ENCODE measurements at regions not wholly inside any gene's neighbourhood (a gene's known extent, or its start where the extent isn't known, plus 50 kb on each side); places are given as distances from the start of the nearest gene placed in this dataset.
"Not testable (repeated sequence)": the region's sequence is repeated elsewhere in the genome, so short reads cannot be mapped to it uniquely, and the experiment has no call there.

DNA sequence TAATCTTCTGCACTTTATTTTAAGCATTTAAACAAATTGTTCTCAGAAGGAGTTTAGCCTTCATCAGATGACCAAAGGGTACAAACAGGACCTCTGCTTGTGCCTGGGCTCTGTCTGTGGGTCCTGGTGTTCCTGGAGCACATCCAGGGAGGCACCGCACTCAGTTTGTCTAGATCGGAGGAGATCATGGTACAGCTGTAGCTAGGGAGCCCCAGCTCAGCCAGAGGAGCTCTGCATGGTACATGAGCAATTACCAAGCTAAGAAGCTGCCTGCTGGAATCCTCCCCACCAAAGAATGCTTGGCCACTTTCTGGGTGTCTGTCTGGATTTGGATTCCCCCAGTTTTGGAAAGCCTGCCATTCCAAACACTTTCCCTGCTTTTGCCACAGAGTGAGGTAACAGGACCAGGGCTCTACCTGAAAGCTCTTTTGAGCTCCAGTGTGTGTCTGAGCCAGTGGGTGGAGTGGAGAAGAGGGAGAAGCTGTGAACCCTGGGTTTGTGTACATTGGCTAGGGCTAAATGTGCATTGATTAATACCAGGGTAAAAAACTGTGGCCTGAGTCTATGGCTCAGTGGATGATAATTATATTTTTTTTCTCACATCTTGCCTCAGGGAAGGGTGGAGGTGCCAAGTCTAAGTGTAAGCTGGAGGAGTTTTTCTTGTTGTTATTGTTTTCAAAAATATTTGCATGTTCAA, 163.7 kb upstream of the IGF1 start:
- Histone ChIP-seq H3K4me2 (ENCODE audit: low read length) (no peak overlapping the region), H3K4me1 (ENCODE audit: insufficient read depth, low read length, poor library complexity, severe bottlenecking) (no peaks in the 10 kb centered on the region), H2AFZ (ENCODE audit: low read length) (no peak overlapping the region), H3K4me3 (ENCODE audit: low read depth, low read length, poor library complexity, severe bottlenecking) (no peak overlapping the region), H4K20me1 (ENCODE audit: insufficient read depth, low read length) (no peaks in the 10 kb centered on the region), H3K36me3 (ENCODE audit: insufficient read depth, low read length) (no peaks in the 10 kb centered on the region), H3K9me3 (ENCODE audit: low read length) (no peaks in the 10 kb centered on the region), H3K27ac (ENCODE audit: low read depth, low read length, poor library complexity, severe bottlenecking) (no peak overlapping the region), H3K9me2 (ENCODE audit: insufficient read depth, low read length) (no peaks in the 10 kb centered on the region), H3K79me2 (ENCODE audit: insufficient read depth, low read depth, low read length) (no peaks in the 10 kb centered on the region)
- DNase-seq (ENCODE audit: low spot score): no peak
- intact Hi-C loops (cut with micrococcal nuclease; ENCODE audit: unreplicated experiment): no loop called here
- TF ChIP-seq EZH2phosphoT487 (IDR thresholded peaks at IDR 0.05; ENCODE audit: borderline replicate concordance, low read depth, low read length): no peak
- TF ChIP-seq, protein P1, sequence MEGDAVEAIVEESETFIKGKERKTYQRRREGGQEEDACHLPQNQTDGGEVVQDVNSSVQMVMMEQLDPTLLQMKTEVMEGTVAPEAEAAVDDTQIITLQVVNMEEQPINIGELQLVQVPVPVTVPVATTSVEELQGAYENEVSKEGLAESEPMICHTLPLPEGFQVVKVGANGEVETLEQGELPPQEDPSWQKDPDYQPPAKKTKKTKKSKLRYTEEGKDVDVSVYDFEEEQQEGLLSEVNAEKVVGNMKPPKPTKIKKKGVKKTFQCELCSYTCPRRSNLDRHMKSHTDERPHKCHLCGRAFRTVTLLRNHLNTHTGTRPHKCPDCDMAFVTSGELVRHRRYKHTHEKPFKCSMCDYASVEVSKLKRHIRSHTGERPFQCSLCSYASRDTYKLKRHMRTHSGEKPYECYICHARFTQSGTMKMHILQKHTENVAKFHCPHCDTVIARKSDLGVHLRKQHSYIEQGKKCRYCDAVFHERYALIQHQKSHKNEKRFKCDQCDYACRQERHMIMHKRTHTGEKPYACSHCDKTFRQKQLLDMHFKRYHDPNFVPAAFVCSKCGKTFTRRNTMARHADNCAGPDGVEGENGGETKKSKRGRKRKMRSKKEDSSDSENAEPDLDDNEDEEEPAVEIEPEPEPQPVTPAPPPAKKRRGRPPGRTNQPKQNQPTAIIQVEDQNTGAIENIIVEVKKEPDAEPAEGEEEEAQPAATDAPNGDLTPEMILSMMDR (conservative IDR thresholded peaks at IDR 0.05; ENCODE audit: low read length): no peak
- BruUV-seq (replicated peaks): no TSS peak
- ChIA-PET POLR2A (no interaction called here), CTCF (ENCODE audit: unreplicated experiment) (no interaction called here)

DNA sequence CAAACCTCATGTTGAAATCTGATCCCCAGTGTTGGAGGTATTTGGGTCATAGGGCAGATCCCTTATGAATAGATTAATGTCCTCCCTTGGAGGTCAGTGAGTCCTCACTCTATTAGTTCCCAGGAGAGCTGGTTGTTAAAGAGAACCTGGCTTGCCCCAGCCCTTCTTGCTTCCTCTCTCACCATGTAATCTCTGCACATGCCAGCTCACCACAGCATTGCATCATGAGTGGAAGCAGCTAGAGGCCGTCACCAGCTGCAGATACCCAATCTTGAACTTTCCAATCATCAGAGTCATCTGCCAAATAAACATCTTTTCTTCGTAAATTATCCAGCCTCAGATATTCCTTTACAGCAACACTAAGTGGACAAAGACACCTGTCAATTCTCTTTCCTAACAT, 161.8 kb upstream of the IGF1 start:
- no peaks in the 10 kb centered on the region for H3K9me3 ChIP-seq (ENCODE audit: low read length)
- H3K36me3 ChIP-seq (ENCODE audit: insufficient read depth, low read length): no peaks in the 10 kb centered on the region
- no peak overlapping the region for H3K4me3 ChIP-seq (ENCODE audit: low read depth, low read length, poor library complexity, severe bottlenecking)
- H3K4me1 ChIP-seq (ENCODE audit: insufficient read depth, low read length, poor library complexity, severe bottlenecking): no peaks in the 10 kb centered on the region
- intact Hi-C loops (cut with micrococcal nuclease; ENCODE audit: unreplicated experiment): no loop called here
- no peak overlapping the region for H3K4me2 ChIP-seq (ENCODE audit: low read length)
- H4K20me1 ChIP-seq (ENCODE audit: insufficient read depth, low read length): no peaks in the 10 kb centered on the region
- no TSS peak for BruUV-seq (replicated peaks)
- ChIA-PET POLR2A (interaction anchor here (1.0 kb wide), 1 partner anchor 10 kb away, joined by 4 read pairs; no protein-coding TSS in a partner anchor), CTCF (ENCODE audit: unreplicated experiment) (no interaction called here)
- TF ChIP-seq, protein P1 (conservative IDR thresholded peaks at IDR 0.05; ENCODE audit: low read length): no peak
- TF ChIP-seq EZH2phosphoT487 (IDR thresholded peaks at IDR 0.05; ENCODE audit: borderline replicate concordance, low read depth, low read length): no peak
- H2AFZ ChIP-seq (ENCODE audit: low read length): no peak overlapping the region
- no peak overlapping the region for H3K27ac ChIP-seq (ENCODE audit: low read depth, low read length, poor library complexity, severe bottlenecking)
- H3K79me2 ChIP-seq (ENCODE audit: insufficient read depth, low read depth, low read length): no peaks in the 10 kb centered on the region
- no peak for DNase-seq (ENCODE audit: low spot score)
- no peaks in the 10 kb centered on the region for H3K9me2 ChIP-seq (ENCODE audit: insufficient read depth, low read length)

DNA sequence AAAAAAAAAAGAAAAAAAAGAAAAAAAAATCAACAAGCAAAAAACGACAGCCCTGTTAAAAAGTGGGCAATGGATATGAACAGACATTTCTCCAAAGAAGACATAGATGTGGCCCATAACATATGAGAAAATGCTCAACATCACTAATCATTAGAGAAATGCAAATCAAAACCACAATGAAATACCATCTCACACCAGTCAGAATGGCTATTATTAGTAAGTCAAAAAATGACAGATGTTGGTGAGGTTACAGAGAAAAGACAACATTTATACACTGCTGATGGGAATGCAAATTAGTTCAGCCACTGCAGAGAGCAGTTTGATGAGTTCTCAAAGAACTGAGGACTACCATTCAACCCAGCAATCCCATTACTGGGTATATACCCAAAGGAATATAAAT, 160.3 kb upstream of the IGF1 start:
- H3K4me3 ChIP-seq (ENCODE audit: low read depth, low read length, poor library complexity, severe bottlenecking); H3K27ac ChIP-seq (ENCODE audit: low read depth, low read length, poor library complexity, severe bottlenecking); BruUV-seq (replicated peaks); H3K36me3 ChIP-seq (ENCODE audit: insufficient read depth, low read length); H3K79me2 ChIP-seq (ENCODE audit: insufficient read depth, low read depth, low read length); H3K4me1 ChIP-seq (ENCODE audit: insufficient read depth, low read length, poor library complexity, severe bottlenecking); H3K9me2 ChIP-seq (ENCODE audit: insufficient read depth, low read length); H2AFZ ChIP-seq (ENCODE audit: low read length); CTCF ChIA-PET (ENCODE audit: unreplicated experiment); DNase-seq (ENCODE audit: low spot score); H4K20me1 ChIP-seq (ENCODE audit: insufficient read depth, low read length); H3K4me2 ChIP-seq (ENCODE audit: low read length); intact Hi-C loops (cut with micrococcal nuclease; ENCODE audit: unreplicated experiment); H3K9me3 ChIP-seq (ENCODE audit: low read length): not testable (repeated sequence)
- POLR2A ChIA-PET: interaction anchor here (0.6 kb wide), 1 partner anchor 255 kb away, joined by 3 read pairs; no protein-coding TSS in a partner anchor

All from OCI-LY7 (cell line).